Keratinocyte (primary cell): ENCODE measurements at regions not wholly inside any gene's neighbourhood (a gene's known extent, or its start where the extent isn't known, plus 50 kb on each side); places are given as distances from the start of the nearest gene placed in this dataset.

Experiments used
- EZH2 ChIP-seq: IDR thresholded peaks from one replicate; pipeline ENCODE4 v1.6.1; 2012; ENCODE audit warnings: inconsistent platforms, mild to moderate bottlenecking, low read length, moderate library complexity
- TF ChIP-seq, protein P1 (sequence below), 3 experiments: IDR thresholded peaks in 1 of 3; conservative IDR thresholded peaks in 1 of 3; optimal IDR thresholded peaks in 1 of 3; 2 replicates in 2 of 3; 3 replicates in 1 of 3; pipeline versions ENCODE3 to v1.5.1; 2011; ENCODE audit warnings: low read length in 3 of 3, mild to moderate bottlenecking in 3 of 3, moderate library complexity in 2 of 3, control low read depth in 1 of 3, inconsistent platforms in 1 of 3; ENCODE audit not compliant: insufficient read depth in 2 of 3; ENCODE audit errors: extremely low read depth in 1 of 3

DNA sequence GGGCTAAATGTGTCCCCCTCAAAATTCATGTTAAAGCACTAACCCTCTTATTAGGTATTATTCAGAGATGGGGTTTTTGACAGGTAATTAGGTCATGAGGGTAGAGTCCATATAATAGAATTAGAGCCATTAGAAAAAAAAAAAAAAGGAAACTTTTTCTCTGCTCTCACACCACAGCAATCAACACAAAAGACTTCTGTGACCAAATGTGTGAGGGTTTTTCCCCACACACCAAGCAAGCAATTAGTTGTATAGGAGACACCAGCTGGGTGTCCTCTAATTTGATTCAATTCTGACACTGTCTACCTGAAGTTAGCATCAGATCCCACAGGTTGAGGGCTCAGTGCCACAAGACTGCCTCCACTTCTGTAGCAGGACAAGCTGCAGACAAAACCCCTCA lies 64.6 kb upstream of the GMDS start:
- TF ChIP-seq, protein P1, sequence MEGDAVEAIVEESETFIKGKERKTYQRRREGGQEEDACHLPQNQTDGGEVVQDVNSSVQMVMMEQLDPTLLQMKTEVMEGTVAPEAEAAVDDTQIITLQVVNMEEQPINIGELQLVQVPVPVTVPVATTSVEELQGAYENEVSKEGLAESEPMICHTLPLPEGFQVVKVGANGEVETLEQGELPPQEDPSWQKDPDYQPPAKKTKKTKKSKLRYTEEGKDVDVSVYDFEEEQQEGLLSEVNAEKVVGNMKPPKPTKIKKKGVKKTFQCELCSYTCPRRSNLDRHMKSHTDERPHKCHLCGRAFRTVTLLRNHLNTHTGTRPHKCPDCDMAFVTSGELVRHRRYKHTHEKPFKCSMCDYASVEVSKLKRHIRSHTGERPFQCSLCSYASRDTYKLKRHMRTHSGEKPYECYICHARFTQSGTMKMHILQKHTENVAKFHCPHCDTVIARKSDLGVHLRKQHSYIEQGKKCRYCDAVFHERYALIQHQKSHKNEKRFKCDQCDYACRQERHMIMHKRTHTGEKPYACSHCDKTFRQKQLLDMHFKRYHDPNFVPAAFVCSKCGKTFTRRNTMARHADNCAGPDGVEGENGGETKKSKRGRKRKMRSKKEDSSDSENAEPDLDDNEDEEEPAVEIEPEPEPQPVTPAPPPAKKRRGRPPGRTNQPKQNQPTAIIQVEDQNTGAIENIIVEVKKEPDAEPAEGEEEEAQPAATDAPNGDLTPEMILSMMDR (optimal IDR thresholded peaks at IDR 0.05 in 1 of 3, IDR thresholded peaks at IDR 0.05 in 1 of 3, conservative IDR thresholded peaks at IDR 0.05 in 1 of 3; ENCODE audit: extremely low read depth in 1 of 3, insufficient read depth in 2 of 3, low read length in 3 of 3): no peak
- no peak for TF ChIP-seq EZH2
